ENCODE measurements at regions not wholly inside any gene's neighbourhood (a gene's known extent, or its start where the extent isn't known, plus 50 kb on each side); places are given as distances from the start of the nearest gene placed in this dataset.

GRCh38 chr6:115811541-115811940, 249.2 kb downstream of the FRK start:
- H3K4me2 ChIP-seq, result no peak overlapping the region
- H3K27me3 ChIP-seq (ENCODE audit: insufficient read depth), result no peaks in the 10 kb centered on the region
- H3K9me2 ChIP-seq, result no peaks in the 10 kb centered on the region; the same call in 1 of the 2 replicates
- ChIA-PET CTCF (no interaction called here), POLR2A (no interaction called here)
- no peak overlapping the region for H3K9ac ChIP-seq
- H3K36me3 ChIP-seq (replicated peaks in 1 of 2; ENCODE audit: control insufficient read depth in 1 of 2, insufficient read depth in 2 of 2, low read length in 1 of 2), result no peaks in the 10 kb centered on the region
- H3K4me1 ChIP-seq (ENCODE audit: control insufficient read depth in 1 of 2, insufficient read depth in 2 of 2, low read depth in 1 of 2, low read length in 1 of 2), result peaks cover 0 to 3% of the 10 kb centered on the region in 2 experiments; a peak in 1 of 4 replicates
- H3F3A ChIP-seq (replicated peaks; ENCODE audit: insufficient read depth), result no peaks in the 10 kb centered on the region
- DNase-seq, result no peak
- H2AFZ ChIP-seq (ENCODE audit: low read depth), result no peak overlapping the region
- no peaks in the 10 kb centered on the region for H3K9me3 ChIP-seq
- TF ChIP-seq MXI1 (IDR thresholded peaks at IDR 0.05; ENCODE audit: low read depth, low read length) (no peak), POLR2AphosphoS5 (IDR thresholded peaks at IDR 0.05; ENCODE audit: low read depth, low read length) (no peak), NFIC (IDR thresholded peaks at IDR 0.05; ENCODE audit: borderline replicate concordance) (no peak), GABPA (IDR thresholded peaks at IDR 0.05; ENCODE audit: low read depth) (no peak), FOXM1 (IDR thresholded peaks at IDR 0.05; ENCODE audit: low read depth) (no peak), RFX5 (IDR thresholded peaks at IDR 0.05; ENCODE audit: low read length) (no peak), RXRA (IDR thresholded peaks at IDR 0.05; ENCODE audit: borderline replicate concordance, low read depth) (no peak), ELF1 (IDR thresholded peaks at IDR 0.05) (no peak), YY1 (IDR thresholded peaks at IDR 0.05; ENCODE audit: low read depth) (no peak), PBX3 (IDR thresholded peaks at IDR 0.05) (no peak), FOSL2 (IDR thresholded peaks at IDR 0.05; ENCODE audit: borderline replicate concordance, low read depth) (no peak), USF1 (IDR thresholded peaks at IDR 0.05; ENCODE audit: borderline replicate concordance, low read depth) (no peak), EZH2phosphoT487 (IDR thresholded peaks at IDR 0.05; ENCODE audit: borderline replicate concordance, low read depth) (no peak), SMC3 (IDR thresholded peaks at IDR 0.05; ENCODE audit: low read depth, low read length) (no peak), TEAD4 (IDR thresholded peaks at IDR 0.05; ENCODE audit: borderline replicate concordance, insufficient read depth) (no peak)
- H4K20me1 ChIP-seq (ENCODE audit: insufficient read depth), result no peaks in the 10 kb centered on the region
- no peak overlapping the region for H3K4me3 ChIP-seq (ENCODE audit: low read depth in 2 of 2, low read length in 1 of 2)
- WGBS (ENCODE audit: low lambda C conversion rate), result 44% methylated on average over 5 of the region's 5 CpGs
- H3K27ac ChIP-seq (ENCODE audit: low read depth in 2 of 2, low read length in 1 of 2), result no peak overlapping the region
- no peaks in the 10 kb centered on the region for H3K79me2 ChIP-seq (ENCODE audit: insufficient read depth)

GRCh38 chr6:115798229-115798628, 262.5 kb downstream of the FRK start:
- Histone ChIP-seq H3K9me2 (no peaks in the 10 kb centered on the region), H3F3A (replicated peaks; ENCODE audit: insufficient read depth) (no peaks in the 10 kb centered on the region), H3K4me3 (ENCODE audit: low read depth in 2 of 2, low read length in 1 of 2) (no peak overlapping the region), H3K9ac (no peak overlapping the region), H3K4me2 (no peak overlapping the region), H4K20me1 (ENCODE audit: insufficient read depth) (no peaks in the 10 kb centered on the region), H3K36me3 (replicated peaks in 1 of 2; ENCODE audit: control insufficient read depth in 1 of 2, insufficient read depth in 2 of 2, low read length in 1 of 2) (no peaks in the 10 kb centered on the region), H3K79me2 (ENCODE audit: insufficient read depth) (no peaks in the 10 kb centered on the region), H3K27me3 (ENCODE audit: insufficient read depth) (no peaks in the 10 kb centered on the region), H2AFZ (ENCODE audit: low read depth) (no peak overlapping the region), H3K9me3 (no peaks in the 10 kb centered on the region), H3K27ac (ENCODE audit: low read depth in 2 of 2, low read length in 1 of 2) (no peak overlapping the region), H3K4me1 (ENCODE audit: control insufficient read depth in 1 of 2, insufficient read depth in 2 of 2, low read depth in 1 of 2, low read length in 1 of 2) (peaks cover 0 to 6% of the 10 kb centered on the region in 2 experiments; a peak in 1 of 4 replicates)
- WGBS (ENCODE audit: low lambda C conversion rate), result 8% methylated on average over 1 of the region's 1 CpG
- TF ChIP-seq USF1 (IDR thresholded peaks at IDR 0.05; ENCODE audit: borderline replicate concordance, low read depth) (no peak), MEF2A (IDR thresholded peaks at IDR 0.05; ENCODE audit: borderline replicate concordance, low read depth) (no peak)
- no peak for DNase-seq
- CTCF ChIA-PET, result no interaction called here
- POLR2A ChIA-PET, result no interaction called here

Measured in SK-N-SH (cell line).